Body of pancreas (tissue), 4 donors: ENCODE measurements at regions not wholly inside any gene's neighbourhood (a gene's known extent, or its start where the extent isn't known, plus 50 kb on each side); places are given as distances from the start of the nearest gene placed in this dataset. TPM values are rescaled to one million over a fixed set of nuclear protein-coding genes. Genes with fewer than 3 reads are reported as not detected.

Source experiments
- ATAC-seq: fragments of 150-250 bp; one replicate; pipeline ENCODE4 v1.9.1; 2016
- DNase-seq, 4 donors: peaks; one replicate each; pipeline ENCODE4 v3.0.0-alpha.2; 2019
- H3K27ac ChIP-seq, 4 donors: fragments of 200-600 bp; sonication (generic); 1 replicate in 3 of 4; 2 replicates in 1 of 4; pipeline versions ENCODE4 v1.5.1 to v1.6.1; 2016 to 2019; ENCODE audit warnings: mild to moderate bottlenecking in 1 of 4, mixed read lengths in 1 of 4, moderate library complexity in 1 of 4
- H3K27me3 ChIP-seq, 2 donors: fragments of 200-600 bp; sonication (generic); one replicate each; pipeline ENCODE4 v1.6.0; 2016; ENCODE audit warnings: mild to moderate bottlenecking in 1 of 2
- H3K36me3 ChIP-seq, 2 donors: fragments of 200-600 bp; sonication (generic); replicated peaks in 1 of 2; 2 replicates each; pipeline ENCODE4 v1.5.1; 2016; ENCODE audit warnings: low read depth in 2 of 2; ENCODE audit not compliant: insufficient read depth in 1 of 2
- H3K4me1 ChIP-seq: fragments of 200-600 bp; sonication (generic); one replicate; pipeline ENCODE4 v1.6.0; 2016
- H3K4me3 ChIP-seq, 2 donors: fragments of 200-600 bp; sonication (generic); 1 replicate in 1 of 2; 2 replicates in 1 of 2; pipeline ENCODE4 v1.5.1; 2016 to 2019
- H3K9me3 ChIP-seq, 3 donors: fragments of 200-600 bp; sonication (generic); 1 replicate in 2 of 3; 2 replicates in 1 of 3; pipeline ENCODE4 v1.5.1; 2016
- CTCF ChIP-seq, 7 experiments: fragments of 450-650 bp in 4 of 7; fragments of 200-600 bp in 3 of 7; sonication (generic) in 3 of 7; IDR thresholded peaks; one replicate each; pipeline ENCODE4 v1.5.1; 2016 to 2019; ENCODE audit warnings: antibody characterized with exemption in 7 of 7
- POLR2A ChIP-seq, 3 donors: fragments of 450-650 bp; IDR thresholded peaks; one replicate each; pipeline ENCODE4 v1.6.1; 2016; ENCODE audit warnings: antibody characterized with exemption in 3 of 3, mild to moderate bottlenecking in 2 of 3
- WGBS, 2 donors: methylation state at CpG; one replicate each; pipeline ENCODE4 v1.1.5; 2017; 5-methylcytosine and 5-hydroxymethylcytosine counted together
- intact Hi-C: fragments of 100-400 bp; cut with DNase I; formaldehyde crosslinking; loops from one replicate; pipeline ENCODE4 v1.15.1; 2023
- microRNA-seq, 2 donors: library from miRNA; unstranded; fragments of <30 nt; microRNA quantifications; one replicate each; pipeline ENCODE4, GENCODE V29; 2016; ENCODE audit warnings: borderline number of aligned reads in 2 of 2, borderline replicate concordance in 2 of 2
- small RNA-seq: library from RNA; depleted of rRNA; stranded (forward); fragments of <200 nt; gene quantifications from one replicate; pipeline ENCODE3, GENCODE V24; 2016

DNA sequence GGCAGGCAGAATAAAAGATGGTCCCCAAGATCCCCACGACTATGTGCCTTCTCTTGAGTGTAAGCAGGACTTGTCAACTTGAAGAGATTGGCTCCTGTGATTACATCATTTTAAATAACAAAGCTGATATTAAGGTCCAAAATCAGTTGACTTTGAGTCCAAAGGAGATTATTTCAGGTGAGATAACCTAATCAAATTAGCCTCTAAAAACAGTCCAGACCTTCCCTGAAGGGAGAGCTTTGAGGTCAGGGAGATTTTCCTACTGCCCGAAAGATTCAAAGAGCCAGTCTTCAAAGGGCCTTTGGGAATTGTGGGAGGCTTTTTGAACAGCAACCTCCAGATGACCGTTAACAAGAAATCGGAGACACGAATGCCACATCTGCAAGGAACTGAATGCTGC, 51.5 kb upstream of the NCAM2 start:
- H3K36me3 ChIP-seq = no peaks in the 10 kb centered on the region
- no peaks in the 10 kb centered on the region for H3K9me3 ChIP-seq
- H3K4me1 ChIP-seq = no peaks in the 10 kb centered on the region
- H3K4me3 ChIP-seq = no peak overlapping the region
- H3K27me3 ChIP-seq = no peaks in the 10 kb centered on the region
- DNase-seq (no peak), ATAC-seq (no peak)
- TF ChIP-seq POLR2A (IDR thresholded peaks at IDR 0.05) = no peak
- no peak for TF ChIP-seq CTCF (IDR thresholded peaks at IDR 0.05)
- no peak overlapping the region for H3K27ac ChIP-seq
- WGBS, 2 donors = 55 to 66% methylated on average over 5 of the region's 5 CpGs
- intact Hi-C loops = no loop called here

Small RNA genes in the stretch of these regions (microRNA-seq; reads per million reads assigned to microRNA genes)
- gene MIR548X = 0 reads per million in 2 donors

Small RNA genes in the stretch of these regions (small RNA-seq; reads per million reads assigned to genes)
- gene AL157359.3 (not detected), gene AP001506.1 (not detected), gene MIR548X (not detected), gene RN7SKP147 (not detected), gene RNU1-139P (not detected), gene RNU6-772P (not detected), gene RPL37P4 (not detected)
